ENCODE measurements at regions not wholly inside any gene's neighbourhood (a gene's known extent, or its start where the extent isn't known, plus 50 kb on each side); places are given as distances from the start of the nearest gene placed in this dataset.
A peak's percentile ranks its signal among the peaks of the same experiment; 100 is the strongest.

DNA sequence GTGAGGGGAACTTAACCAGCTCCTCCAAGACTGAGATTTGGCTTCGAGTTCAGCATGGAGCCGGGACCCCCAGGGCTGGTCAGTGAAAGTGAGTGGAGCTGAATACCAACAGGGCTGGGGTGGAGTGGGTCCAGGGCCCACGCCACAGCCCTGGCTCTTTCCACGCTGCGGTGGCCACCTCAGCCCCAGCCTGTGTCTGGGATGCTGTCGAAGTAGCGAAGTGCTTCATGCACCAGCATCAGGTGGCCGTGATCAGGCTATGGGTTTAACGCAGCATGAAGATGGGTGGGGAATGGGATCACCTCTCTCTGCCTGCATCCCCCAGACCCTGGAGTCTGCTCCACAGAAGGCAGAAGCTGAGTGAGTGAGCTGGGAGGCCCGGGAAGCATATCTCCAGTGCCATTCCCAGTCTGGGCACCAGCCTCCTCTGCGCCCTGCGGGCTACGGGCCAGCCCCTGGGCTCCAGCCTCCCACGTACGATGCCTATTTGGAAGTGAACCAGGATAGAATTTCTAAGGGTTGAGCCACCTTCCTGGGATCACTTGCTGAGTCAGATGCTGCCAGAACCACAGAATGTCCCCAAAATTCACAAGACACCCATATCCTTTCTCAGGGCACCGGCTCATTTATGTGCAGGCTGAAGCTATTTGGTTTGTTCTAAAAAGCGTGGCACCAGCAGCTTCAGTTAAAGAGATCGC is 131.1 kb upstream of the CHST15 start:
- no peak overlapping the region for H3K4me3 ChIP-seq (ENCODE audit: low read length)
- no peaks in the 10 kb centered on the region for H3K79me2 ChIP-seq (ENCODE audit: low read length)
- H3K9ac ChIP-seq (ENCODE audit: low read length): no peak overlapping the region
- TF ChIP-seq EZH2 (IDR thresholded peaks at IDR 0.05; ENCODE audit: low read length, unreplicated experiment): no peak
- TF ChIP-seq EZH2phosphoT487 (IDR thresholded peaks at IDR 0.05; ENCODE audit: borderline replicate concordance, low read length): no peak
- TF ChIP-seq, protein P1, sequence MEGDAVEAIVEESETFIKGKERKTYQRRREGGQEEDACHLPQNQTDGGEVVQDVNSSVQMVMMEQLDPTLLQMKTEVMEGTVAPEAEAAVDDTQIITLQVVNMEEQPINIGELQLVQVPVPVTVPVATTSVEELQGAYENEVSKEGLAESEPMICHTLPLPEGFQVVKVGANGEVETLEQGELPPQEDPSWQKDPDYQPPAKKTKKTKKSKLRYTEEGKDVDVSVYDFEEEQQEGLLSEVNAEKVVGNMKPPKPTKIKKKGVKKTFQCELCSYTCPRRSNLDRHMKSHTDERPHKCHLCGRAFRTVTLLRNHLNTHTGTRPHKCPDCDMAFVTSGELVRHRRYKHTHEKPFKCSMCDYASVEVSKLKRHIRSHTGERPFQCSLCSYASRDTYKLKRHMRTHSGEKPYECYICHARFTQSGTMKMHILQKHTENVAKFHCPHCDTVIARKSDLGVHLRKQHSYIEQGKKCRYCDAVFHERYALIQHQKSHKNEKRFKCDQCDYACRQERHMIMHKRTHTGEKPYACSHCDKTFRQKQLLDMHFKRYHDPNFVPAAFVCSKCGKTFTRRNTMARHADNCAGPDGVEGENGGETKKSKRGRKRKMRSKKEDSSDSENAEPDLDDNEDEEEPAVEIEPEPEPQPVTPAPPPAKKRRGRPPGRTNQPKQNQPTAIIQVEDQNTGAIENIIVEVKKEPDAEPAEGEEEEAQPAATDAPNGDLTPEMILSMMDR (conservative IDR thresholded peaks at IDR 0.05; ENCODE audit: low read depth, low read length): no peak
- peak; percentile 60 for ATAC-seq
- ChIA-PET CTCF (no interaction called here), POLR2A (ENCODE audit: unreplicated experiment) (no interaction called here)
- H2AFZ ChIP-seq (ENCODE audit: low read length): no peak overlapping the region
- no peaks in the 10 kb centered on the region for H3F3A ChIP-seq (ENCODE audit: low read length, unreplicated experiment)
- peak overlapping the region; percentile 20; the same call in 1 of the 2 replicates for H3K27ac ChIP-seq (ENCODE audit: low read length)
- H3K9me3 ChIP-seq (ENCODE audit: low read length): no peaks in the 10 kb centered on the region
- peaks cover 26% of the 10 kb centered on the region for H3K4me1 ChIP-seq (ENCODE audit: insufficient read depth, low read length)
- no peaks in the 10 kb centered on the region for H3K36me3 ChIP-seq (ENCODE audit: low read depth, low read length)
- DNase-seq: peak; percentile 61
- H3K4me2 ChIP-seq (ENCODE audit: low read length): peak overlapping the region; percentile 48; the same call in 1 of the 2 replicates
- no peaks in the 10 kb centered on the region for H3K27me3 ChIP-seq (ENCODE audit: low read length)
- intact Hi-C loops (cut with micrococcal nuclease): no loop called here
- no TSS peak for BruUV-seq (replicated peaks)
- no peaks in the 10 kb centered on the region for H4K20me1 ChIP-seq (ENCODE audit: low read length)
- H3K9me2 ChIP-seq (replicated peaks; ENCODE audit: low read length): no peaks in the 10 kb centered on the region

DNA sequence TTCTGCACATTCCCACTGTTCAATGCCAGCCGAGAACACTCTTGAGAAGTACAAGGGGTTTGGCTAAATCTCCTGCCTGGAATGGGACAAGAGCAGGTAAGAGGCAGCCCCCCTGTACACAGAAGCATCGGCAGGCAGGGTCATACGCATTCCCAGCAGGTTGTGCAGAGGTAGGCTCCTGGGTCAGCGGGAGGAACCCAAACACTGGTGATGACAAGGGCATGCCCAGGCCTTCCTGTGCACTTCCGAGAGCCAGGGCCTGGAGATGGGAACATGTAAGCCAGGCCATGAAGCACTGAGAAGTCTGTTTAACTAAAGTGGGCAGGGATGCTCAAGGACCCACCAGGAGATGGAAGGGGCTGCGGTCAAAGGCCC is 130.3 kb upstream of the CHST15 start:
- Histone ChIP-seq H2AFZ (ENCODE audit: low read length) (no peak overlapping the region), H3K9me3 (ENCODE audit: low read length) (no peaks in the 10 kb centered on the region), H4K20me1 (ENCODE audit: low read length) (no peaks in the 10 kb centered on the region), H3K79me2 (ENCODE audit: low read length) (no peaks in the 10 kb centered on the region), H3F3A (ENCODE audit: low read length, unreplicated experiment) (no peaks in the 10 kb centered on the region), H3K4me1 (ENCODE audit: insufficient read depth, low read length) (peaks cover 26% of the 10 kb centered on the region), H3K4me2 (ENCODE audit: low read length) (no peak overlapping the region), H3K27me3 (ENCODE audit: low read length) (no peaks in the 10 kb centered on the region), H3K9me2 (replicated peaks; ENCODE audit: low read length) (no peaks in the 10 kb centered on the region), H3K9ac (ENCODE audit: low read length) (no peak overlapping the region), H3K36me3 (ENCODE audit: low read depth, low read length) (no peaks in the 10 kb centered on the region), H3K4me3 (ENCODE audit: low read length) (no peak overlapping the region), H3K27ac (ENCODE audit: low read length) (no peak overlapping the region)
- ChIA-PET CTCF (no interaction called here), POLR2A (ENCODE audit: unreplicated experiment) (no interaction called here)
- ATAC-seq (no peak), DNase-seq (no peak)
- BruUV-seq (replicated peaks): no TSS peak
- no peak for TF ChIP-seq EZH2 (IDR thresholded peaks at IDR 0.05; ENCODE audit: low read length, unreplicated experiment)
- no peak for TF ChIP-seq EZH2phosphoT487 (IDR thresholded peaks at IDR 0.05; ENCODE audit: borderline replicate concordance, low read length)
- TF ChIP-seq, protein P1 (conservative IDR thresholded peaks at IDR 0.05; ENCODE audit: low read depth, low read length): no peak
- intact Hi-C loops (cut with micrococcal nuclease): no loop called here

- Histone ChIP-seq H2AFZ (ENCODE audit: low read length) (no peak overlapping the region), H3K36me3 (ENCODE audit: low read depth, low read length) (no peaks in the 10 kb centered on the region), H3F3A (ENCODE audit: low read length, unreplicated experiment) (no peaks in the 10 kb centered on the region), H4K20me1 (ENCODE audit: low read length) (no peaks in the 10 kb centered on the region), H3K9me3 (ENCODE audit: low read length) (no peaks in the 10 kb centered on the region), H3K4me3 (ENCODE audit: low read length) (no peak overlapping the region), H3K27me3 (ENCODE audit: low read length) (no peaks in the 10 kb centered on the region), H3K4me1 (ENCODE audit: insufficient read depth, low read length) (peaks cover 26% of the 10 kb centered on the region), H3K4me2 (ENCODE audit: low read length) (no peak overlapping the region), H3K27ac (ENCODE audit: low read length) (no peak overlapping the region), H3K9me2 (replicated peaks; ENCODE audit: low read length) (no peaks in the 10 kb centered on the region), H3K9ac (ENCODE audit: low read length) (no peak overlapping the region), H3K79me2 (ENCODE audit: low read length) (no peaks in the 10 kb centered on the region)
- TF ChIP-seq EZH2 (IDR thresholded peaks at IDR 0.05; ENCODE audit: low read length, unreplicated experiment): no peak
- ATAC-seq (no peak), DNase-seq (no peak)
- intact Hi-C loops (cut with micrococcal nuclease): no loop called here
- BruUV-seq (replicated peaks): no TSS peak
- POLR2A ChIA-PET (ENCODE audit: unreplicated experiment): no interaction called here
- CTCF ChIA-PET: no interaction called here
Measured at GRCh38 chr10:124222988-124223710, 129.8 kb upstream of the CHST15 start.
